HUES64 (cell line): ENCODE measurements at regions not wholly inside any gene's neighbourhood (a gene's known extent, or its start where the extent isn't known, plus 50 kb on each side); places are given as distances from the start of the nearest gene placed in this dataset.
"Not testable (repeated sequence)": the region's sequence is repeated elsewhere in the genome, so short reads cannot be mapped to it uniquely, and the experiment has no call there.

ENCODE experiments used
- H3K27ac ChIP-seq: 2 replicates; pipeline ENCODE4 v1.7.0; 2013; ENCODE audit warnings: low read depth, low read length, inconsistent platforms
- H3K27me3 ChIP-seq: 2 replicates; pipeline ENCODE4 v1.6.1; 2013; ENCODE audit warnings: mild to moderate bottlenecking, low read length; ENCODE audit not compliant: insufficient read depth
- H3K36me3 ChIP-seq: 2 replicates; pipeline ENCODE4 v1.6.1; 2013; ENCODE audit warnings: mild to moderate bottlenecking, low read length; ENCODE audit not compliant: insufficient read depth
- H3K4me1 ChIP-seq: 2 replicates; pipeline ENCODE4 v1.6.1; 2013; ENCODE audit warnings: mild to moderate bottlenecking, low read length, moderate library complexity; ENCODE audit not compliant: insufficient read depth
- H3K4me3 ChIP-seq: 2 replicates; pipeline ENCODE4 v1.5.1; 2013; ENCODE audit warnings: mild to moderate bottlenecking, low read length, moderate library complexity
- H3K9ac ChIP-seq: 2 replicates; pipeline ENCODE4 v1.6.1; 2013; ENCODE audit warnings: mild to moderate bottlenecking, low read depth, low read length
- H3K9me3 ChIP-seq: 2 replicates; pipeline ENCODE4 v1.6.1; 2013; ENCODE audit warnings: low read depth, low read length; ENCODE audit not compliant: insufficient read depth
- WGBS: fragments of 150-250, 120-280 bp; methylation state at CpG from one replicate; pipeline ENCODE4 v1.1.7; 2013; ENCODE audit warnings: missing lambda C conversion rate; 5-methylcytosine and 5-hydroxymethylcytosine counted together

GRCh38 chr18:10145546-10145945 is 231.7 kb downstream of the VAPA start:
- Histone ChIP-seq H3K4me1 (peaks cover 11% of the 10 kb centered on the region), H3K9me3 (no peaks in the 10 kb centered on the region), H3K27ac (no peak overlapping the region), H3K9ac (no peak overlapping the region), H3K27me3 (no peaks in the 10 kb centered on the region), H3K4me3 (no peak overlapping the region), H3K36me3 (no peaks in the 10 kb centered on the region)
- 74% methylated on average over 4 of the region's 4 CpGs for WGBS

- 95% methylated on average over 6 of the region's 6 CpGs for WGBS
- no peak overlapping the region for H3K9ac ChIP-seq
- H3K4me3 ChIP-seq = no peak overlapping the region
- H3K9me3 ChIP-seq = no peaks in the 10 kb centered on the region
- no peaks in the 10 kb centered on the region for H3K4me1 ChIP-seq
- H3K27me3 ChIP-seq = no peaks in the 10 kb centered on the region
- no peak overlapping the region for H3K27ac ChIP-seq
- H3K36me3 ChIP-seq = no peaks in the 10 kb centered on the region
Measured at GRCh38 chr18:10147226-10147625, 233.4 kb downstream of the VAPA start.

- Histone ChIP-seq H3K4me3 (no peak overlapping the region), H3K9ac (no peak overlapping the region), H3K36me3 (no peaks in the 10 kb centered on the region), H3K27me3 (no peaks in the 10 kb centered on the region), H3K9me3 (no peaks in the 10 kb centered on the region), H3K27ac (no peak overlapping the region), H3K4me1 (no peaks in the 10 kb centered on the region)
- WGBS = 83% methylated on average over 7 of the region's 7 CpGs
Measured at GRCh38 chr18:10147752-10148151, 233.9 kb downstream of the VAPA start.

GRCh38 chr18:10148189-10148929 is 234.5 kb downstream of the VAPA start:
- WGBS = 97% methylated on average over 8 of the region's 8 CpGs

GRCh38 chr18:10149768-10150556 is 236.1 kb downstream of the VAPA start:
- no peaks in the 10 kb centered on the region for H3K4me1 ChIP-seq
- 94% methylated on average over 8 of the region's 9 CpGs for WGBS
- no peak overlapping the region for H3K4me3 ChIP-seq
- H3K27ac ChIP-seq = no peak overlapping the region
- no peaks in the 10 kb centered on the region for H3K9me3 ChIP-seq
- no peak overlapping the region for H3K9ac ChIP-seq
- H3K36me3 ChIP-seq = no peaks in the 10 kb centered on the region
- no peaks in the 10 kb centered on the region for H3K27me3 ChIP-seq

More at GRCh38 chr18:10148189-10148929, 234.5 kb downstream of the VAPA start:
- H3K9ac ChIP-seq = no peak overlapping the region
- no peaks in the 10 kb centered on the region for H3K27me3 ChIP-seq
- H3K4me1 ChIP-seq = no peaks in the 10 kb centered on the region
- no peaks in the 10 kb centered on the region for H3K36me3 ChIP-seq
- no peak overlapping the region for H3K27ac ChIP-seq
- no peaks in the 10 kb centered on the region for H3K9me3 ChIP-seq
- no peak overlapping the region for H3K4me3 ChIP-seq

- not testable (repeated sequence) for H3K36me3 ChIP-seq, H3K9ac ChIP-seq, H3K4me1 ChIP-seq, H3K27ac ChIP-seq, H3K27me3 ChIP-seq, H3K4me3 ChIP-seq, H3K9me3 ChIP-seq
- WGBS = 88% methylated on average over 17 of the region's 17 CpGs
Measured at GRCh38 chr18:10150576-10150975, 236.8 kb downstream of the VAPA start.

GRCh38 chr18:10152475-10152874 is 238.7 kb downstream of the VAPA start:
- Histone ChIP-seq H3K9ac (no peak overlapping the region), H3K27ac (no peak overlapping the region), H3K27me3 (no peaks in the 10 kb centered on the region), H3K4me1 (no peaks in the 10 kb centered on the region), H3K4me3 (no peak overlapping the region), H3K9me3 (no peaks in the 10 kb centered on the region; the same call in 1 of the 2 replicates), H3K36me3 (no peaks in the 10 kb centered on the region)
- 93% methylated on average over 7 of the region's 7 CpGs for WGBS

GRCh38 chr18:10153924-10154752 is 240.3 kb downstream of the VAPA start:
- WGBS = 100% methylated on average over 1 of the region's 2 CpGs

GRCh38 chr18:10157706-10158105 is 243.9 kb downstream of the VAPA start:
- WGBS = 94% methylated on average over 6 of the region's 6 CpGs
- H3K4me3 ChIP-seq = no peak overlapping the region
- no peaks in the 10 kb centered on the region for H3K27me3 ChIP-seq
- no peak overlapping the region for H3K27ac ChIP-seq
- H3K36me3 ChIP-seq = no peaks in the 10 kb centered on the region
- H3K9ac ChIP-seq = no peak overlapping the region
- H3K4me1 ChIP-seq = no peaks in the 10 kb centered on the region
- no peaks in the 10 kb centered on the region; the same call in 1 of the 2 replicates for H3K9me3 ChIP-seq

More at GRCh38 chr18:10153924-10154752, 240.3 kb downstream of the VAPA start:
- no peaks in the 10 kb centered on the region; the same call in 1 of the 2 replicates for H3K9me3 ChIP-seq
- no peak overlapping the region for H3K9ac ChIP-seq
- no peak overlapping the region for H3K4me3 ChIP-seq
- H3K4me1 ChIP-seq = no peaks in the 10 kb centered on the region
- no peaks in the 10 kb centered on the region for H3K36me3 ChIP-seq
- H3K27ac ChIP-seq = no peak overlapping the region
- no peaks in the 10 kb centered on the region for H3K27me3 ChIP-seq

GRCh38 chr18:10160251-10160650 is 246.4 kb downstream of the VAPA start:
- Histone ChIP-seq H3K27me3 (no peaks in the 10 kb centered on the region), H3K9ac (no peak overlapping the region), H3K27ac (no peak overlapping the region), H3K4me3 (no peak overlapping the region), H3K9me3 (no peaks in the 10 kb centered on the region; the same call in 1 of the 2 replicates), H3K4me1 (no peaks in the 10 kb centered on the region), H3K36me3 (no peaks in the 10 kb centered on the region)
- 96% methylated on average over 10 of the region's 10 CpGs for WGBS

GRCh38 chr18:10161315-10161714 is 247.5 kb downstream of the VAPA start:
- WGBS = 97% methylated on average over 12 of the region's 12 CpGs
- H3K9me3 ChIP-seq = no peaks in the 10 kb centered on the region; the same call in 1 of the 2 replicates
- no peaks in the 10 kb centered on the region for H3K4me1 ChIP-seq
- H3K36me3 ChIP-seq = no peaks in the 10 kb centered on the region
- no peak overlapping the region for H3K4me3 ChIP-seq
- H3K9ac ChIP-seq = no peak overlapping the region
- H3K27ac ChIP-seq = no peak overlapping the region
- no peaks in the 10 kb centered on the region for H3K27me3 ChIP-seq
